DMS79 (cell line): ENCODE measurements at regions not wholly inside any gene's neighbourhood (a gene's known extent, or its start where the extent isn't known, plus 50 kb on each side); places are given as distances from the start of the nearest gene placed in this dataset.

ENCODE experiments used
- DNase-seq: peaks from one replicate; lab custom pipeline; 2025; lab: John Stamatoyannopoulos, UW

DNA sequence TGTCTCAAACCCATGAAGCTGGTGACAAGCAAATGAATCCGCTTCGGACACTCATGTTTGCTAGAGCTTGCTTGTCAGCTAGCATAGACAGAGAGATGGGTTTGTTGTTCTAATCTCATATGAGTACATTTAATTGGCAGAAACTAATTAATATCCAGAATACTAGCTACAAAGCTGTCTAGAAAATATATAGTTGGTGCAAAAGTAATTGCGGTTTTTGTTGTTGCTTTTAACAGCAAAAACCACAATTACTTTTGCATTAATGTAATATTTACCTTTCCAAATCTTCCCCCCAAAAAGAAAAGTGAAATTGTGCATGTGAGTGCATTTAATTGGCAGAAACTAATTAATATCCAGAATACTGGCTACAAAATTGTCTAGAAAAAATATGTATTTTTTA is 1115.2 kb downstream of the TDRD15 start:
- no peak for DNase-seq

GRCh38 chr2:22247466-22247865 is 1123.7 kb downstream of the TDRD15 start:
- no peak for DNase-seq

DNA sequence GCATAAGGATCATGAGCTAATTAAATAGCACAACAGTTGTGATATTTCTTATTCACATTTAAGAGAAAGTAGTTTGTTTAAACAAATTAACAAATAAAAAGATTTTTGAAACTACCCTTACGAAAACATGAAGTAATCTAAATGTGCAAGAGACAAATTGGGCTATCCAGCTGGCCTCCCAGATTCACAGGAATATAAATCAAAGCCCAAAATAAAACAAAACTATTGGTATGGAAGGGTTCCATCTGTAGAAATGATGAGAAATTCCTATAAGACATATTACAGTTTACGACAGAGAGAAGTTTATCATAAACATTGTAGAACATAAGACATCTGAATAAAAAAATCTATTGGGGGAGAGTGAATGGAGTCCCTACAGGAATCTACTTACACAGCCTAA is 1125.1 kb downstream of the TDRD15 start:
- DNase-seq: no peak

GRCh38 chr2:22253171-22253570 is 1129.4 kb downstream of the TDRD15 start:
- DNase-seq: no peak

DNA sequence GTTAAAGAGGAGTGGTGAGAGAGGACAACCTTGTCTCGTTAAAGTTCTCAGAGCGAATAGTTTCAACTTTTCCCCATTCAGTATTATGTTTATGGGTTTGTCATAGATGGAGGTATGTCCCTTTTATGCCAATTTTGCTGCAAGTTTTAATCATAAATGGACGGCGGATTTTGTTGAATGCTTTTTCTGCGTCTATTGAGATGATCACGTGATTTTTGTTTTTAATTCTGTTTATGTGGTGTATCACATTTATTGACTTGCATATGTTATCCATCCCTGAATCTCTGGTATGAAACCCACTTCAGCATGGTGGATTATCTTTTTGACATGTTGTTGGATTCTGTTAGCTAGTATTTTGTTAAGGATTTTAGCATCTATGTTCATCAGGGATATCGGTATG is 1123.8 kb upstream of the KLHL29 start:
- DNase-seq: no peak

- no peak for DNase-seq
These were observed 1114.6 kb upstream of the KLHL29 start for GRCh38 chr2:22270341-22270740.

- no peak for DNase-seq
These were observed 1111.1 kb upstream of the KLHL29 start for GRCh38 chr2:22273853-22274252.

- DNase-seq: no peak
These were observed 1110.3 kb upstream of the KLHL29 start for GRCh38 chr2:22274661-22275060.

DNA sequence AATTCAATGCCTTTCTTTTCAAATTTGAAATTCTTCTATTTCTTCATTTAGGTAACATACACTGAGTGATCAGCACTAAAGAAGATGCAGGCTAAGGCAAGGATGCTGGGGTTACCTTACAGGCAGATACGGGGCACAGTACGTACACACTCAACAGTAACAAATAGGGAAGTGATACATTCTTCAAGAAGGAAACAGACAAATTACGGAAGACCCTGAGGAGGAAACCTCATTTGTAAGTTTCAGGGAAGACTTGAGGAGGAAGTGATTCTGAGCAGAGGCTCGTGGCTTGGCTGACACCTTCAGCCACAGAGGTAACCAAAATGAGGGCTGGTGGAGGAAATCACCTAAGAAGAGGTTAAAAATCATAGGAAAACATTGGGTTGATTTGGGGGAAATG is 1108.3 kb upstream of the KLHL29 start:
- DNase-seq: no peak

DNA sequence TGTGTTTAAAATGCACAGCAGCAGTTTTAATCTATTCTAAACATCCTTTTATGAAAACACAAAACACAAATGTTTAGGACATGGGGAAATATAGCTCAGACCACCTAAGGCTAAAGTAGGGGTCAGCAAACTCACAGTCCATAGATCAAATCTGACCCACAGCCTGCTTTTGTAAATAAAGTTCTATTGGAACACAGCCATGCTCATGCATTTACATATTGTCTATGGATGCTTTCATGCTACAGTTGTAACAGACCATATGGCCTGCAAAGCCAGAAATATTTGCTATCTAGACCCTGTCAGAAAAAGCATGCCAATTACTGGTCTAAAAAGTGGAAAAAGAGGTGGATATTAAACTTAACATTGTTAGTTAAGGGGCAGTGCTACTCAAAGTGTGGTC is 1105.4 kb upstream of the KLHL29 start:
- DNase-seq: no peak

DNA sequence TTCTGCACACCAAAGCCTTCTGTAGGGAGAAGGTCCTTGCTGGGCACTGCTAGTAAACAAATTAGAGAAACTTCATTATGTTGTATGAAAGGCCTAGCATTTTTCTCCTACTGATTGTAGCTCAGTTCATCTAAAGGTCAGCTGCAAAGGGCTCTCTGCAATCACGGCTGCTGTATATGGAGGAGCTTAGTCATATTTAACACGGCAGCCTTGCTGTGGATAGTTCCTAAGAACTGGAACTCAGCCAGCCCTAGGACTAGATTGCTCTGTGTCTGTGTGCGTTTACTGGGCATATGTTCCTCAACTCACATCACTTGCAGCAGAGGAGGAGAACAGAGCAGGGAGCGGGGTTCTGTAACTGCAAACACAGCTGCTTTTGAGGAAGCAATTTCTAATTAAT is 1103.9 kb upstream of the KLHL29 start:
- DNase-seq: no peak

DNA sequence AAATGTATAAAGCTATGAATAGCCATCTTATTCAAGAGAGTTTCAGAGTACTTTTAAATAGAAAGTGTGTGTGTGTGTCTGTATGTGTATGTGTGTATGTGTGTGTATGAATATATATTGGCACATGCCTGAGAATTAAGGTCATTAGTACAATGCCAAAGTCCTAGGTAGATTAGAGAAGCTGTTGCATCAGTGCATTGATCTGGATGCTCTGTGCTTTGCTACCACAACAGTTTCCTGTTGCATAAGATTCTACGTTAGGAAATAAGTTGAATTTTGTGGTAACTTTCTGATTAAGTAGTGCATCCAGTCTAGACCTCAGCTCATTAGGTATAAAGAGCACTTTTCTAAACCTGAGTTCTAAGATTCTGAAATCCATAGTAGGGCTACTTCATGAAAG is 1102.8 kb upstream of the KLHL29 start:
- DNase-seq: no peak

DNA sequence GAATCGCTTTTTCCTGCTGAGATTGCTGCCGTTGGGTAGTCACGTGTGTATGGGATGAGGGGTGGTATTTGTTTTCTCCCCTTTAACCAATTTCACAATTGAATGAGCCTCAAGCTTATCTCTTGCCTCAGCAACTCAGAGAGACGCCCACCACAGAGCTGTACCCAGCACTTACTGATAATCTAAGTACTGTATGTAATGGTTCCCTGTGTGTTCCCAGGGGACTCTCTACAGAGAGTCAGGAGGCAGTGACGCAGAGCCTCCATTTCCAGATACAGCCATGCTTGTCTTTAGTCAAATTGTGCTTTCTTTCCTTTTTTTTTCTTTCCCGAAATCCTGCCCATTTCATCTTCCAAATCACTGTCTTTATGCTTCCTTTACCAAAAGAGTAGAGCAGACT is 1102.1 kb upstream of the KLHL29 start:
- no peak for DNase-seq

DNA sequence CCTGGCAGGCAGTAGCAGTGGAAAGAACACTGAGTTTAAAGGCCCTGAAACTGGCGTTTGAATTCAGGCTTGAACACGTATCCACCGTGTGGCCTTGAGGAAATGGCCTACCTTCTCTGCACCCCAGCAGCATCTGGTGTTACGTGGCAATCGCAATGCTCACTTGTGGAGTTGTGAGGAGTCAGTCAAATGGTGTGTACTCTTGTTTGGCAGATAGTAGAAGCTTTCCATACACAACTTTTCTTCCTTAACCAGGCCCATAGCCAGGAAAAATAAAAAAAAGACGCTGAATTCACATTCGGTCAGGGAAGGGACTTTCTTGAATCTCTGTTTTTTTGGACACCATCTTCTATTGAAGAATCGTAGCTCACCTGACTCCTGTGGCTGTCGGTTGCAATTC is 1101.5 kb upstream of the KLHL29 start:
- DNase-seq: no peak

- DNase-seq: no peak
These were observed 1094.7 kb upstream of the KLHL29 start for GRCh38 chr2:22290302-22290701.

DNA sequence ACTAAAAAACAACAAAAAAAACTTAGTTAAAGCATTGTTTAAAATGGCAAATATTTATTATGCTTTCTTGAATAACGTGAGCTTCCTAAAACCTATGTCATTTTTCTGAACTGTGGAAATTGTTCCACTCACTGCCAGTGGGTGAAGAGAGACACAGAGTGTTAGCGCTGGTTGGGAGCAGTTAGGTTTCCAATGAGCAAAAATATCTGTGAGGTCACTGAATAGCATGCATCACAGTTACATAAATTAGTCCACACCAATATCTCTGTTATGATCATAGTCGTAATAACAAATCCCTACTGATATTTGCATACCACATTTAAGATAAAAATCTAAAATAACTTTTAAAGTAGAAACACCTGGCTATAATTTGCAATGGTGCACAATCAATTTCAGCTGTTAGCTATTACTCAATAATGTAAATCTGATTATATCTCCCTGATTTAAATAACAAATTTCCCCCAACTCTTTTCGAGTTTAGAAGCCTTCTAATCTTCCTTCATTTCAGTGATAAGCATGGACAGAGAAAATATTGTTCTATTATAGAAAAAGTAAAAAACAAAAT is 1094.0 kb upstream of the KLHL29 start:
- no peak for DNase-seq

DNA sequence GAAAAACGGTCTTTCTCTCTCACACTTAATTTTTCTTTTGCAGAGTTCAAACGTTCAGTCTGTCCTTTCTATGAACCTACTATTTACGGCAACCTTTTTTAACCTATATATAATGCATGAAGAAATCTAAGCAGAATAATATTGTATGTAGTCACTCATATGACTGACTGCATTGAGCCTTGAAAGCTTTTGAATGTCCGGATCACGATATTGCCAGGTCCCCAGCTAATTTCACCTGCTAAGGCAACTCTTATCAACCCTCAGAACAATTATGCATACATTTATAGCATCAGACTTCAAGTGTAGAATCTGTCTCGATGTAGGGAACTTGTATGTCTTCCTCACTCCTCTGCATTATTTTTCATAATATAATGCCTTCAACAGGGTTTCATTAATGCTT is 1083.8 kb upstream of the KLHL29 start:
- DNase-seq: no peak

DNA sequence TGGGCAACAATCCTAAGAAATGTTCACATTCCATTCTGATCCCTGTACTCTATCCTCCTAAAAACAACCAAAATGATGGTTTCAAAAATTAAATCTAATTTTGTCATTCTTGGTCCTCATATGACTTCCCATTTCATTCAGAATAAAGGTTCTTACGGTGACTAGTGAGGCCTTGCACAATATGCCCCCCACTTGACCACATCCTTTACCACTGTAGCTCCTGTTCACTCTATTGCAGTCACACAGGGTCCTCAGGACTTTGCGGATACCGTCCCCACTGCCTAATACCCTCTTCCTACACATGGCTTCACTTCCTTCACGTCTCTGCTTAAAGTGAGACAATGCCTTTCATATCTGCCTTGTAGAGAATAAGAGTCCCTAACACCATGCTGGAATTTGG is 1058.7 kb upstream of the KLHL29 start:
- DNase-seq: no peak

GRCh38 chr2:22329211-22330154 is 1055.5 kb upstream of the KLHL29 start:
- no peak for DNase-seq

DNA sequence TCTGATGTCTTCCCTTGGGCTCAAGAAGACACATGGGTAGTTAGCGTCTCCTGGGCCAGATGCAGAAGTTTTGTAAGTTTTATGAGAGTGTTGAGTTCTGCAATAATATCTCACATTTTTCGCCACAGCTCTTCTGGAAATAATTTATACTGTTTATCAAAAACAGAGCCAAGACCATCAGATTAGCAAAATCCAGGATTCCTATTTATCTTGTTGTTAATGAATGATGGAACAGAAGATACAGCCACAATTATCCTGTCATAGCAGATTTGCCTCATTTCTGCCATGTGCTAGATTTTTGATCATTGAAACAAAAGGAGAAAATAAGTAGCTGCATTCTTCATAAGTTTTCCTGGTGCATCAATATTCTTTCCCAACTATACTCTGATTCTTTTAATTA is 1048.6 kb upstream of the KLHL29 start:
- no peak for DNase-seq

DNA sequence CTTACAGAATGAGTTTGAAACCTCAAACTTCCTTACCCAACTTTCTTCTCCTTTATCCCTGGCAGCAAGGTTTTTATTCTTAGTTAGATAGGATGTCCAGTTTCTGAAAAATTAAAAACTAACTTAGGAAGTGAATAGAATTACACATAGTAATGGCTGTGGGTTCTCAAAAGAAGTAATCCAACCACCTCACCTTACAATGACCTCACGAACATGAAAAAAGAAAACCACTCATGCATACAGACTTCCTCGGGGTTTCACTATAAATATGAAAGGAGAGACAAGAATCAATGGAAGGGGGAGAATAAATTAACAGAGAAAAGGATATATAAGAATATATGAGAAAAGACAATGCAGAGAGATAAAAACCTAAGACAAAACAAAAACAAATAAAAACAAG is 1044.3 kb upstream of the KLHL29 start:
- no peak for DNase-seq

GRCh38 chr2:22347306-22347705 is 1037.7 kb upstream of the KLHL29 start:
- no peak for DNase-seq

GRCh38 chr2:22350621-22351020 is 1034.4 kb upstream of the KLHL29 start:
- DNase-seq: no peak
